ACC112 (cell line): ENCODE measurements at regions not wholly inside any gene's neighbourhood (a gene's known extent, or its start where the extent isn't known, plus 50 kb on each side); places are given as distances from the start of the nearest gene placed in this dataset.

Experiments used
- H2AFZ ChIP-seq: fragments of 200-600 bp; sonication (generic); one replicate; pipeline ENCODE4 v1.6.0; 2017; ENCODE audit warnings: antibody characterized with exemption, low read length; ENCODE audit not compliant: unreplicated experiment
- H3K27ac ChIP-seq: fragments of 200-600 bp; sonication (generic); 2 replicates; pipeline ENCODE4 v1.5.1; 2014; ENCODE audit warnings: low read depth, mild to moderate bottlenecking, antibody characterized with exemption, low read length, moderate library complexity
- H3K27me3 ChIP-seq: fragments of 200-600 bp; sonication (generic); 2 replicates; pipeline ENCODE4 v1.6.1; 2014; ENCODE audit warnings: mild to moderate bottlenecking, antibody characterized with exemption, low read length, moderate library complexity, mixed read lengths; ENCODE audit not compliant: insufficient read depth
- H3K36me3 ChIP-seq: fragments of 200-600 bp; sonication (generic); 2 replicates; pipeline ENCODE4 v1.6.1; 2016; ENCODE audit warnings: mild to moderate bottlenecking, antibody characterized with exemption, low read length, moderate library complexity, mixed read lengths; ENCODE audit not compliant: insufficient read depth
- H3K4me1 ChIP-seq: fragments of 200-600 bp; sonication (generic); one replicate; pipeline ENCODE4 v1.6.1; 2016; ENCODE audit warnings: low read length, mixed read lengths; ENCODE audit not compliant: insufficient read depth, unreplicated experiment, control insufficient read depth
- H3K4me3 ChIP-seq: fragments of 200-600 bp; sonication (generic); 2 replicates; pipeline ENCODE4 v1.5.1; 2014; ENCODE audit warnings: mild to moderate bottlenecking, low read depth, low read length
- H3K79me2 ChIP-seq: fragments of 200-600 bp; sonication (generic); one replicate; pipeline ENCODE4 v1.6.0; 2016; ENCODE audit warnings: low read length; ENCODE audit not compliant: control insufficient read depth, unreplicated experiment, insufficient read depth

GRCh38 chr6:76451926-76452709 lies 379.7 kb upstream of the IMPG1 start:
- no peak overlapping the region for H3K4me3 ChIP-seq
- no peak overlapping the region for H2AFZ ChIP-seq
- no peaks in the 10 kb centered on the region for H3K79me2 ChIP-seq
- no peaks in the 10 kb centered on the region for H3K4me1 ChIP-seq
- no peaks in the 10 kb centered on the region for H3K27me3 ChIP-seq
- no peaks in the 10 kb centered on the region for H3K36me3 ChIP-seq
- H3K27ac ChIP-seq, result no peak overlapping the region

- H2AFZ ChIP-seq, result no peak overlapping the region
- H3K79me2 ChIP-seq, result no peaks in the 10 kb centered on the region
- H3K4me1 ChIP-seq, result no peaks in the 10 kb centered on the region
- H3K36me3 ChIP-seq, result no peaks in the 10 kb centered on the region
- H3K27ac ChIP-seq, result no peak overlapping the region
- H3K4me3 ChIP-seq, result no peak overlapping the region
- no peaks in the 10 kb centered on the region for H3K27me3 ChIP-seq
Observed at GRCh38 chr6:76448109-76448508, 375.6 kb upstream of the IMPG1 start.

- Histone ChIP-seq H3K79me2 (no peaks in the 10 kb centered on the region), H3K4me1 (no peaks in the 10 kb centered on the region), H3K27me3 (no peaks in the 10 kb centered on the region), H3K36me3 (no peaks in the 10 kb centered on the region), H3K4me3 (no peak overlapping the region), H2AFZ (no peak overlapping the region), H3K27ac (no peak overlapping the region)
Observed at GRCh38 chr6:76441875-76442274, 369.4 kb upstream of the IMPG1 start.

GRCh38 chr6:76439811-76440210 lies 367.3 kb upstream of the IMPG1 start:
- Histone ChIP-seq H3K4me1 (no peaks in the 10 kb centered on the region), H2AFZ (no peak overlapping the region), H3K36me3 (no peaks in the 10 kb centered on the region), H3K27ac (no peak overlapping the region), H3K4me3 (no peak overlapping the region), H3K27me3 (no peaks in the 10 kb centered on the region), H3K79me2 (no peaks in the 10 kb centered on the region)

GRCh38 chr6:76438768-76439167 lies 366.3 kb upstream of the IMPG1 start:
- no peaks in the 10 kb centered on the region for H3K36me3 ChIP-seq
- no peaks in the 10 kb centered on the region for H3K27me3 ChIP-seq

GRCh38 chr6:76435174-76435573 lies 362.7 kb upstream of the IMPG1 start:
- Histone ChIP-seq H2AFZ (no peak overlapping the region), H3K4me1 (no peaks in the 10 kb centered on the region), H3K36me3 (no peaks in the 10 kb centered on the region), H3K27me3 (no peaks in the 10 kb centered on the region), H3K4me3 (no peak overlapping the region), H3K27ac (no peak overlapping the region), H3K79me2 (no peaks in the 10 kb centered on the region)

More at GRCh38 chr6:76438768-76439167, 366.3 kb upstream of the IMPG1 start:
- Histone ChIP-seq H3K4me1 (no peaks in the 10 kb centered on the region), H3K79me2 (no peaks in the 10 kb centered on the region), H2AFZ (no peak overlapping the region), H3K4me3 (no peak overlapping the region), H3K27ac (no peak overlapping the region)

GRCh38 chr6:76422511-76423213 lies 350.2 kb upstream of the IMPG1 start:
- no peaks in the 10 kb centered on the region for H3K79me2 ChIP-seq
- no peaks in the 10 kb centered on the region for H3K36me3 ChIP-seq
- H3K27me3 ChIP-seq, result no peaks in the 10 kb centered on the region
- H3K27ac ChIP-seq, result no peak overlapping the region
- H3K4me3 ChIP-seq, result no peak overlapping the region
- H2AFZ ChIP-seq, result no peak overlapping the region
- no peaks in the 10 kb centered on the region for H3K4me1 ChIP-seq

GRCh38 chr6:76420094-76420493 lies 347.6 kb upstream of the IMPG1 start:
- Histone ChIP-seq H3K79me2 (no peaks in the 10 kb centered on the region), H3K4me3 (no peak overlapping the region), H2AFZ (no peak overlapping the region), H3K27ac (no peak overlapping the region), H3K36me3 (no peaks in the 10 kb centered on the region), H3K27me3 (no peaks in the 10 kb centered on the region), H3K4me1 (no peaks in the 10 kb centered on the region)

- no peak overlapping the region for H2AFZ ChIP-seq
- H3K4me1 ChIP-seq, result no peaks in the 10 kb centered on the region
- no peaks in the 10 kb centered on the region for H3K27me3 ChIP-seq
- H3K36me3 ChIP-seq, result no peaks in the 10 kb centered on the region
- H3K4me3 ChIP-seq, result no peak overlapping the region
- H3K27ac ChIP-seq, result no peak overlapping the region
- no peaks in the 10 kb centered on the region for H3K79me2 ChIP-seq
Observed at GRCh38 chr6:76418560-76419223, 346.2 kb upstream of the IMPG1 start.

- no peaks in the 10 kb centered on the region for H3K36me3 ChIP-seq
- no peaks in the 10 kb centered on the region for H3K27me3 ChIP-seq
- no peaks in the 10 kb centered on the region for H3K79me2 ChIP-seq
- H3K4me1 ChIP-seq, result no peaks in the 10 kb centered on the region
- H3K27ac ChIP-seq, result no peak overlapping the region
- no peak overlapping the region for H2AFZ ChIP-seq
- no peak overlapping the region for H3K4me3 ChIP-seq
Observed at GRCh38 chr6:76416821-76417605, 344.6 kb upstream of the IMPG1 start.
